ENCODE measurements at regions not wholly inside any gene's neighbourhood (a gene's known extent, or its start where the extent isn't known, plus 50 kb on each side); places are given as distances from the start of the nearest gene placed in this dataset.

DNA sequence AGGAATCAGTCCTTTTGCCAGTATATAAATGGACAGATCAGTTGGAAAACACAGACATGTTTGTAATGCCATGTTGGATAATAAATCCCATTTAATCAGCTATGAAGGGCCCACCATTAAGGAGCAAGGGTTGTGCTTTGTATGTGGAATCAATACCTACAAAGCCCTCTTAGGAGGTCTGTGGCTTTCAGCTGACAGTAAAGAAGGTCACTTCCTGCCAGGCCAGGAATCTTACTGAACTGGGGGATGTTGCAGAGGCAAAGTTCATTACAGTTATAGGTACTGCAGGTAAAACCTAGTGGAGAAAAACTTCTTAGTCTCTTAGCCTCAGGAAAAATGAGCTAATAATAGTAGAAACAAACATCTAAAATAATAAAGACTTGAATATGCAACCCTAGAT lies 129.5 kb downstream of the FAM76B start:
- no peak for TF ChIP-seq Cebpa-rat (IDR thresholded peaks at IDR 0.05)
- H3K27me3 ChIP-seq, result no peaks in the 10 kb centered on the region
- no peaks in the 10 kb centered on the region for H4K20me1 ChIP-seq
- no peaks in the 10 kb centered on the region for H3K36me3 ChIP-seq
- peaks cover 0 to 6% (median 3%) of the 10 kb centered on the region in 11 experiments; a peak in 3 of 22 replicates for H3K9me3 ChIP-seq (replicated peaks in 1 of 11)
- H3K4me1 ChIP-seq, result no peaks in the 10 kb centered on the region
- no peak overlapping the region for H3K9ac ChIP-seq
- H3K4me3 ChIP-seq, result no peak overlapping the region
- no peak overlapping the region for H3K27ac ChIP-seq
- H3K4me2 ChIP-seq, result no peak overlapping the region

DNA sequence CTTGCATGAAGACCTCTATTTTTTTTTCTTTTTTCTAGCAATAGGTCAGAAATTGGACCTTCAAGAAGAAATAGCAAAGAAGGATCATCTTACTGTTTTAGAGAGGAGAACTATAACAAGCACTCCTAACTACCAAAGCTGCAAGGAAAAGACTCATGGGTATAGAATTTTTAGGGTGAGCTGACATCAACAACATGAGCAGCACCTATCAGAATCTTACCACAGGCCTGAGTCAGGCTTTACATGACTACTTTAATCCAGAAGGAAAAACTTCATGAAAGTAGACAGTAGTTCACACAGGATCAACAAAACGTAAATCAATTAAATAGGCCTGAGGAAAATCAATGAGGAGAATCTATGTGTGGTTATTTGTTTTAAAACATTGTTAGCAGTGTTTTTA lies 130.5 kb downstream of the FAM76B start:
- no peaks in the 10 kb centered on the region for H3K4me1 ChIP-seq
- no peak overlapping the region for H3K27ac ChIP-seq
- no peak overlapping the region for H3K9ac ChIP-seq
- no peak for TF ChIP-seq Cebpa-rat (IDR thresholded peaks at IDR 0.05)
- no peaks in the 10 kb centered on the region for H3K27me3 ChIP-seq
- H3K4me2 ChIP-seq, result no peak overlapping the region
- peaks cover 0 to 6% (median 3%) of the 10 kb centered on the region in 11 experiments; a peak in 3 of 22 replicates for H3K9me3 ChIP-seq (replicated peaks in 1 of 11)
- H3K4me3 ChIP-seq, result no peak overlapping the region
- H4K20me1 ChIP-seq, result no peaks in the 10 kb centered on the region
- H3K36me3 ChIP-seq, result no peaks in the 10 kb centered on the region

DNA sequence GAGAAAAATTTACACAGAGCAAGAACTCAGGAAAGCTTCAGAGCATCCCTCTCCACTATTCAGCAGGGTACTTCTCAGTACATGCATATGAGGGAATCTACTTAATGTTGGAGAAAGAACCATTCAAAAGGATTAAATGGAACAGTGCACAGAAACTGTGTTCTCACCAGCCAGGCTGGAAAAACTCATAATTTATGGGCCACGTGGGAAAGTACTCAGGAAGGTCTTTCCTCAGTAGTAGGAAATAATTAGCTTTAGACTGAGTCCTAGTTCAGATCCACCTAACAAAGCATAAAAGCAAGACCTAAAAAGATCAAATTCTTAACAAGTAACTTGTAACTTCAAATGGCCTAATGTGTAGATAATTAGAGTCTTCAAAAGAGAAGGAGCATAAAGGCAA lies 134.0 kb downstream of the FAM76B start:
- Histone ChIP-seq H3K4me3 (no peak overlapping the region), H3K4me2 (no peak overlapping the region), H3K9ac (no peak overlapping the region), H3K9me3 (replicated peaks in 1 of 11) (no peaks in the 10 kb centered on the region), H3K27me3 (no peaks in the 10 kb centered on the region), H3K27ac (no peak overlapping the region), H3K36me3 (no peaks in the 10 kb centered on the region), H4K20me1 (no peaks in the 10 kb centered on the region), H3K4me1 (peaks cover 0 to 11% (median 4%) of the 10 kb centered on the region in 10 experiments; a peak in 10 of 20 replicates)
- no peak for TF ChIP-seq Cebpa-rat (IDR thresholded peaks at IDR 0.05)

DNA sequence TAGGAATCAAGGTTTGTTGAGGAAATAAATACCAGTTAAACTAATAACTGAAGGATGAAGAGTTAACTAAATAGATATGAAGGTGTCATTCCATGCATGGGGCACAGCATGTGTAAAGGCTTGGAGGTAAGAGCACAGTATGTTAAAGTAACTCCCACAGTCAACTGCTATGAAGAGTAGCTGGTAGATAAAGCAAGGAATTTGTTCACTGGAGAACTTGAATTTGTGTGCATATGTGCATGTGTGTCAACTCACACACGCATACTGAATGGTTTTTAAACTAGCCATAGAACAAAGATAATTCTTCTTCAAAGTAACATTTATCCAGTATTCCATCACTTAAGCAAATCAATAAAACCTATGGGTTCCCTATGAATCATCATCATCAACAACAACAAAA lies 135.9 kb downstream of the FAM76B start:
- H4K20me1 ChIP-seq, result no peaks in the 10 kb centered on the region
- no peak overlapping the region for H3K27ac ChIP-seq
- H3K27me3 ChIP-seq, result no peaks in the 10 kb centered on the region
- no peak overlapping the region for H3K9ac ChIP-seq
- no peak overlapping the region for H3K4me2 ChIP-seq
- no peaks in the 10 kb centered on the region for H3K36me3 ChIP-seq
- H3K4me3 ChIP-seq, result no peak overlapping the region
- TF ChIP-seq Cebpa-rat (IDR thresholded peaks at IDR 0.05), result no peak
- peaks cover 0 to 21% (median 12%) of the 10 kb centered on the region in 10 experiments; a peak in 11 of 20 replicates for H3K4me1 ChIP-seq
- no peaks in the 10 kb centered on the region for H3K9me3 ChIP-seq (replicated peaks in 1 of 11)

DNA sequence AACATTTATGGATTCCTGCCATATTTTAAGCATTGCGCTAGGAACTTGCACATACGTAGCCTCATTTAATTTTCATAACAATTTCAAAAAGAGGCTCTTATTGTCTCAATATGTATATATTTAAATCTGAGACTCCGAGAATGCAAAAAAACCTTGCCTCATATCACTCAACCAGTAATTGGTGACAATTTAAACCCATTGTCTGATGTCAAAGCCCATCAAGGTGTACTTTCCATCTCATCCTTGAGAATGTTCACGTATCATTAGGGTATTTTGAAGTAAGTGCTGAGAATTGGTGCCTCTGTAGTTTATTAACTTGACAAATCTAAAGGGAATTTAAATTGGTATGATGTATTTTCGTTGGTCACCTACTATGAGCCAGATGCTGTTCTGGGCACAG lies 136.5 kb downstream of the FAM76B start:
- no peak for TF ChIP-seq Cebpa-rat (IDR thresholded peaks at IDR 0.05)
- H3K4me2 ChIP-seq, result no peak overlapping the region
- no peaks in the 10 kb centered on the region for H3K36me3 ChIP-seq
- no peaks in the 10 kb centered on the region for H4K20me1 ChIP-seq
- H3K4me1 ChIP-seq, result peaks cover 0 to 21% (median 12%) of the 10 kb centered on the region in 10 experiments; a peak in 11 of 20 replicates
- H3K4me3 ChIP-seq, result no peak overlapping the region
- H3K9me3 ChIP-seq (replicated peaks in 1 of 11), result no peaks in the 10 kb centered on the region
- H3K27me3 ChIP-seq, result no peaks in the 10 kb centered on the region
- H3K9ac ChIP-seq, result no peak overlapping the region
- no peak overlapping the region for H3K27ac ChIP-seq

DNA sequence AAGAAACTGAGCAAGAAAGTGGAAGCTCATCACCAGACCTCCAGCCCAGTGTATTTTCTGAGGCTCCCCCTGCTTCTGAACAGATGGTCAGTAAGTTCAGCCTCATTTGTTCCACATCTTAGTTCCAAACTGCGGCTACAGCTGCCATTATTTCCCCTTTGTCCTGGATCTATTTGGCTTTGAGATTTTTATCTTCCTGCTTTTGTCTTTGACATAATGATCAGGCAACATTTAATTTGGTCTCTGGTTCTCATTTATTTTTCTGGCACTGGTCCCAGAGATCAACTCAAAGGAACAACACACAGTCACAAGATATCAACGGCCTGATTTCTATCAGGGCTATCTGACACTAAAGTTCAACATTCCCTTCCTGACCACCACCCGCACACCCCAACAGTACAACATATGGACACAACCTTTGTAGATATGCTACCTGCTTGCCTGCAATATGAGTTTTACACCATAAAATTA lies 137.5 kb downstream of the FAM76B start:
- Histone ChIP-seq H3K4me3 (no peak overlapping the region), H3K9me3 (replicated peaks in 1 of 11) (no peaks in the 10 kb centered on the region), H3K9ac (no peak overlapping the region), H4K20me1 (no peaks in the 10 kb centered on the region), H3K4me2 (no peak overlapping the region), H3K36me3 (no peaks in the 10 kb centered on the region), H3K27me3 (no peaks in the 10 kb centered on the region), H3K27ac (no peak overlapping the region), H3K4me1 (peaks cover 0 to 21% (median 12%) of the 10 kb centered on the region in 10 experiments; a peak in 11 of 20 replicates)
- TF ChIP-seq Cebpa-rat (IDR thresholded peaks at IDR 0.05), result no peak

DNA sequence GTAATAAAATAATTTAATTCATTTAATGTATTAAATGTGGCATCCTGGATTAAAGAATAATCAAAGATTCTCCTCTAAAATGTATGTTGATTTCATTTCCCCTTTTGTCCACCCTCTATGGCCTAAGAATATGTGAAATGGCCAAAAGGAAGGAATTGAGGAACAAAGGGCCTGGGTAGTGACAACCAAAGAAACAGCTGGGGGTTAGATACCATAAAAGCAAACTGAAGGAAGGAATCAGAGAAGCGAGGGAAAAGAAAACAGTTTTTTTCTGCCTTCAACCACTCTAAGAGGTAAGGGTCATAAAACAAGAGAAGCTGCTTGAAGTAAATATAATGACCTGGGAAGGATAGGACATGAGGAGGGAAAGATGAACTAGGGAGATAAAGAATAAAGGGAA lies 139.3 kb downstream of the FAM76B start:
- H3K4me1 ChIP-seq, result peaks cover 0 to 21% (median 12%) of the 10 kb centered on the region in 10 experiments; a peak in 11 of 20 replicates
- H3K4me3 ChIP-seq, result peak overlapping the region in 1 of 10 experiments; percentile 6; a peak in 1 of 20 replicates
- H3K27ac ChIP-seq, result peak overlapping the region in 6 of 11 experiments; percentile 22 to 69 (median 49); a peak in 13 of 22 replicates
- peak overlapping the region in 2 of 11 experiments; percentile 41 to 50; a peak in 2 of 22 replicates for H3K9ac ChIP-seq
- H3K9me3 ChIP-seq (replicated peaks in 1 of 11), result peaks cover 0 to 13% (median 5%) of the 10 kb centered on the region in 11 experiments; a peak in 8 of 22 replicates
- no peaks in the 10 kb centered on the region for H3K36me3 ChIP-seq
- H3K27me3 ChIP-seq, result no peaks in the 10 kb centered on the region
- TF ChIP-seq Cebpa-rat (IDR thresholded peaks at IDR 0.05), result no peak
- peak overlapping the region in 7 of 11 experiments; percentile 12 to 88 (median 71); a peak in 13 of 22 replicates for H3K4me2 ChIP-seq
- H4K20me1 ChIP-seq, result no peaks in the 10 kb centered on the region

DNA sequence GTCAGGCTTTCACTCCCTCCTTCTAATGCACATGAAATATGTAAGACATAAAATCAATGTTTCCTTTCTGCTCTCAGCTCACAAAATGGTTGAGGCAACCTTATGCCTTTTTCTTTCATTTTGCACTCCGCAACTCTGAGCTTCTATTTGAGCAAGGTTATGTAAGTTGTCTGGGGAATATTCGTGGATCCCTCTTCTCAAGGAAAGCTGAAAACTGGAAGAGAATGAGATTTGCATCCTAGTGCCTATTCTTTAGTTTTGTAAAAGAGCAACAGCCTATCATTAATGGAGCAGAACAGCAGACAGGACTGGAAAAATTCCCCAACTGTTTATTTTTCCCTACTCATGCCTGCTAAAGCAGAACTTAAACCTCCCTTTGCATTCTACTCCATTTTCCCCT lies 141.7 kb downstream of the FAM76B start:
- Histone ChIP-seq H3K4me3 (no peak overlapping the region), H3K27me3 (no peaks in the 10 kb centered on the region), H3K27ac (no peak overlapping the region), H3K4me2 (no peak overlapping the region), H3K9me3 (replicated peaks in 1 of 11) (peaks cover 0 to 13% (median 5%) of the 10 kb centered on the region in 11 experiments; a peak in 8 of 22 replicates), H4K20me1 (no peaks in the 10 kb centered on the region), H3K9ac (no peak overlapping the region), H3K36me3 (no peaks in the 10 kb centered on the region), H3K4me1 (peaks cover 0 to 21% (median 12%) of the 10 kb centered on the region in 10 experiments; a peak in 11 of 20 replicates)
- TF ChIP-seq Cebpa-rat (IDR thresholded peaks at IDR 0.05), result no peak

DNA sequence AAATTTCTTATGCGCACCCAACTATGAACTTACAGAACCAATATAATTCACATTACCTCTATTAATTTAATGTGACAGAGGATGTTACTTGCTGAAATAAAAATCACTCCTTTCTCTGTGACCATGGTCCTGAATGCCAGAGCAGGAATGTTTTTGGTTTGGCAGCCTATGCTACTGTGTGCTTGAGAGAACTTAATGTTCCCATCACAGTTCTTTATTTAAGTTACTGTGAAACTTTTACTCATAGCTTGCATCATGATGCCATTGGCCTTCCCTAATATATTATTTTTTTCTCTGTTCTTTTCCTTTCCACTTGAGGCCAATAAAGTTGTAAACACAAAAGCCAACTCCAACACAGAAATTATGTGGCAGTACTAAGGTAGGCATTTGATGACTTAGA lies 142.2 kb downstream of the FAM76B start:
- no peak for TF ChIP-seq Cebpa-rat (IDR thresholded peaks at IDR 0.05)

DNA sequence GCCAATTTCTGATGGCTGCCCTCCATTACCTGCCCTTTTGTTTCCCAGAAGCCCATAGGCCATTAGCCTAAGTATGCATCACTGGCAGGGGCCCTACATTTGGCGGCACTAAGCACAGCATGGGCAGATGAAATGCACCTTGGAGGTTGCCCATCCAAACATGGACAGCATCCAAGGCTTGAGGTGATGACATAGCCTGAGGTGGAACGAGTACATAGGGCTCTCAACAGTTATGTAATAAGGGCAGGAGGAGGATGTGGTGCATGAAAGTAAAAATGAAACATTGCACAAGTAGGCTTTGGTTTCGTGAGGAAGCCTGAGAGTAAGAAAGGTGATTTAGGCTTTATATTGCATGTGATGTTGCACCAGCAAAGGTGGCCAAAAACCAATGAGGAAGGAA lies 148.1 kb downstream of the FAM76B start:
- no peak overlapping the region for H3K27ac ChIP-seq
- no peaks in the 10 kb centered on the region for H3K4me1 ChIP-seq
- peaks cover 0 to 8% (median 4%) of the 10 kb centered on the region in 11 experiments; a peak in 7 of 22 replicates for H3K9me3 ChIP-seq (replicated peaks in 1 of 11)
- no peak overlapping the region for H3K9ac ChIP-seq
- no peaks in the 10 kb centered on the region for H4K20me1 ChIP-seq
- TF ChIP-seq Cebpa-rat (IDR thresholded peaks at IDR 0.05), result no peak
- H3K4me3 ChIP-seq, result no peak overlapping the region
- H3K36me3 ChIP-seq, result no peaks in the 10 kb centered on the region
- H3K27me3 ChIP-seq, result no peaks in the 10 kb centered on the region
- no peak overlapping the region for H3K4me2 ChIP-seq

More for the DNA sequence above, 142.2 kb downstream of the FAM76B start:
- Histone ChIP-seq H3K9ac (no peak overlapping the region), H3K4me2 (no peak overlapping the region), H3K36me3 (no peaks in the 10 kb centered on the region), H3K27ac (no peak overlapping the region), H4K20me1 (no peaks in the 10 kb centered on the region), H3K4me3 (no peak overlapping the region), H3K9me3 (replicated peaks in 1 of 11) (peaks cover 0 to 13% (median 5%) of the 10 kb centered on the region in 11 experiments; a peak in 8 of 22 replicates), H3K4me1 (peaks cover 0 to 21% (median 12%) of the 10 kb centered on the region in 10 experiments; a peak in 11 of 20 replicates), H3K27me3 (no peaks in the 10 kb centered on the region)

All from BLaER1 treated with 17β-estradiol and CSF1 and Interleukin-3, amounts not matched to agents 10 nM and 100 nM (cell line).